OCI-LY7 (cell line): ENCODE measurements at regions not wholly inside any gene's neighbourhood (a gene's known extent, or its start where the extent isn't known, plus 50 kb on each side); places are given as distances from the start of the nearest gene placed in this dataset.
A peak's percentile ranks its signal among the peaks of the same experiment; 100 is the strongest.

Source experiments
- EZH2phosphoT487 ChIP-seq: fragments of 200-600 bp; sonication (generic); IDR thresholded peaks from 2 replicates; pipeline ENCODE4 v1.6.1; 2018; ENCODE audit warnings: low read depth, borderline replicate concordance, mild to moderate bottlenecking, mixed run types, antibody characterized with exemption, low read length, moderate library complexity, mixed read lengths
- TF ChIP-seq, protein P1 (sequence below): fragments of 200-600 bp; sonication (generic); conservative IDR thresholded peaks from 2 replicates; pipeline ENCODE4 v1.5.1; 2014; ENCODE audit warnings: mild to moderate bottlenecking, antibody characterized with exemption, low read length, moderate library complexity, mixed read lengths

DNA sequence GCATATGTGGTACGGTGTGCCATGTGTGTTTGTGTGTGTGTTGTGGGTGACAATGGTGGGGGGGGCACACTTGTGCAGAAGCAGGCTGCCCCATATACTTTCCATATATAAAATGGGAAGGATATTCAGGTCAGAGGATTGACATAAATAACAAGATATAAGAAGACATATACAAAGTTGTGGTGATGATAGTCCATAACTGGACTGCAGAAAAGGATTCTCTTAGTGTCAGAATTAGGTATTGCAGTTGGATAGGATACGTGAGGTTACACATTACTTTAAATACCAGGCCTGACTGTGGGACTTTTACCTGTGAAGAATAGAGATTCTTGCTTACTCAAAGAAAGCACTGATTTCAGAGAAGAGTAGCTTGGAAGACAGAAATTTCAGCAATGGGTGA is 1260.3 kb downstream of the EPHA7 start:
- TF ChIP-seq, protein P1, sequence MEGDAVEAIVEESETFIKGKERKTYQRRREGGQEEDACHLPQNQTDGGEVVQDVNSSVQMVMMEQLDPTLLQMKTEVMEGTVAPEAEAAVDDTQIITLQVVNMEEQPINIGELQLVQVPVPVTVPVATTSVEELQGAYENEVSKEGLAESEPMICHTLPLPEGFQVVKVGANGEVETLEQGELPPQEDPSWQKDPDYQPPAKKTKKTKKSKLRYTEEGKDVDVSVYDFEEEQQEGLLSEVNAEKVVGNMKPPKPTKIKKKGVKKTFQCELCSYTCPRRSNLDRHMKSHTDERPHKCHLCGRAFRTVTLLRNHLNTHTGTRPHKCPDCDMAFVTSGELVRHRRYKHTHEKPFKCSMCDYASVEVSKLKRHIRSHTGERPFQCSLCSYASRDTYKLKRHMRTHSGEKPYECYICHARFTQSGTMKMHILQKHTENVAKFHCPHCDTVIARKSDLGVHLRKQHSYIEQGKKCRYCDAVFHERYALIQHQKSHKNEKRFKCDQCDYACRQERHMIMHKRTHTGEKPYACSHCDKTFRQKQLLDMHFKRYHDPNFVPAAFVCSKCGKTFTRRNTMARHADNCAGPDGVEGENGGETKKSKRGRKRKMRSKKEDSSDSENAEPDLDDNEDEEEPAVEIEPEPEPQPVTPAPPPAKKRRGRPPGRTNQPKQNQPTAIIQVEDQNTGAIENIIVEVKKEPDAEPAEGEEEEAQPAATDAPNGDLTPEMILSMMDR: peak; percentile 33; the same call in 1 of the 2 replicates
- TF ChIP-seq EZH2phosphoT487: no peak
